HEK293 (cell line): ENCODE measurements at regions not wholly inside any gene's neighbourhood (a gene's known extent, or its start where the extent isn't known, plus 50 kb on each side); places are given as distances from the start of the nearest gene placed in this dataset.

Source experiments
- CTCF ChIA-PET: fragments of 350-600 bp; formaldehyde crosslinking; extraction: SDS; loops from one replicate; lab custom pipeline; 2021; ENCODE audit warnings: antibody characterized with exemption; lab: Yijun Ruan, JAX
- POLR2A ChIA-PET: fragments of 300-600 bp; formaldehyde crosslinking; extraction: SDS; loops from one replicate; lab custom pipeline; 2020; ENCODE audit warnings: antibody characterized with exemption, inconsistent platforms; lab: Yijun Ruan, JAX
- H3K27ac ChIP-seq: fragments of 200-500 bp; sonication (Bioruptor generic); 2 replicates; pipeline ENCODE4 v1.5.1; 2014; ENCODE audit warnings: low read depth, low read length, control low read depth, inconsistent platforms; ENCODE audit errors: extremely low read depth
- H3K36me3 ChIP-seq, 2 experiments: fragments of 200-500 bp in 1 of 2; sonication (Bioruptor generic) in 1 of 2; 1 replicate in 1 of 2; 2 replicates in 1 of 2; pipeline ENCODE4 v1.5.1; 2014 to 2017; ENCODE audit warnings: inconsistent platforms in 2 of 2, low read length in 2 of 2; ENCODE audit not compliant: control insufficient read depth in 2 of 2, insufficient read depth in 1 of 2
- H3K4me1 ChIP-seq: fragments of 200-500 bp; sonication (Bioruptor generic); 2 replicates; pipeline ENCODE4 v1.5.1; 2014; ENCODE audit warnings: mild to moderate bottlenecking, low read length, inconsistent platforms; ENCODE audit not compliant: control insufficient read depth, insufficient read depth
- H3K4me3 ChIP-seq: 2 replicates; pipeline ENCODE4 v1.5.1; 2011; ENCODE audit warnings: low read depth, mild to moderate bottlenecking, control low read depth, low read length, moderate library complexity
- H3K9me3 ChIP-seq: fragments of 200-500 bp; sonication (Bioruptor generic); 2 replicates; pipeline ENCODE4 v1.5.1; 2014; ENCODE audit warnings: low read depth, low read length, inconsistent platforms; ENCODE audit not compliant: control insufficient read depth, insufficient read depth
- BCL11A ChIP-seq: fragments of 450-650 bp; formaldehyde crosslinking; IDR thresholded peaks from 2 replicates; pipeline ENCODE4 v1.5.1; 2016; ENCODE audit warnings: low read depth, missing biosample characterization, missing genetic modification characterization
- HOXA7 ChIP-seq: sonication (generic); formaldehyde crosslinking; IDR thresholded peaks from 2 replicates; pipeline ENCODE4 v1.8.1; 2022; ENCODE audit warnings: missing genetic modification reagents, borderline replicate concordance
- IKZF3 ChIP-seq: fragments of 450-650 bp; IDR thresholded peaks from 2 replicates; pipeline ENCODE4 v1.5.0; 2018; ENCODE audit warnings: missing biosample characterization, mild to moderate bottlenecking, missing genetic modification characterization, moderate library complexity
- KLF9 ChIP-seq: fragments of 450-650 bp; formaldehyde crosslinking; IDR thresholded peaks from 2 replicates; pipeline ENCODE4 v1.5.1; 2016; ENCODE audit warnings: missing biosample characterization, missing genetic modification characterization, low read depth
- SP2 ChIP-seq: fragments of 450-650 bp; formaldehyde crosslinking; IDR thresholded peaks from 2 replicates; pipeline ENCODE4 v1.5.1; 2016; ENCODE audit warnings: missing biosample characterization, missing genetic modification characterization
- ZBTB8A ChIP-seq: fragments of 450-650 bp; formaldehyde crosslinking; IDR thresholded peaks from 2 replicates; pipeline ENCODE4 v1.5.1; 2016; ENCODE audit warnings: missing biosample characterization, missing genetic modification characterization
- ZNF121 ChIP-seq: fragments of 450-650 bp; formaldehyde crosslinking; IDR thresholded peaks from 2 replicates; pipeline ENCODE4 v1.5.1; 2016; ENCODE audit warnings: missing biosample characterization, missing genetic modification characterization
- ZNF202 ChIP-seq: fragments of 450-650 bp; formaldehyde crosslinking; IDR thresholded peaks from 2 replicates; pipeline ENCODE4 v1.5.1; 2016; ENCODE audit warnings: missing biosample characterization, missing genetic modification characterization, borderline replicate concordance
- ZNF23 ChIP-seq: fragments of 450-650 bp; formaldehyde crosslinking; IDR thresholded peaks from 2 replicates; pipeline ENCODE4 v1.5.1; 2016; ENCODE audit warnings: missing biosample characterization, missing genetic modification characterization, borderline replicate concordance
- ZNF248 ChIP-seq: fragments of 450-650 bp; formaldehyde crosslinking; IDR thresholded peaks from 2 replicates; pipeline ENCODE4 v1.5.1; 2017; ENCODE audit warnings: missing biosample characterization, missing genetic modification characterization
- ZNF521 ChIP-seq: fragments of 450-650 bp; formaldehyde crosslinking; IDR thresholded peaks from 2 replicates; pipeline ENCODE4 v1.5.1; 2017; ENCODE audit warnings: missing biosample characterization, mild to moderate bottlenecking, missing genetic modification characterization
- ZNF548 ChIP-seq: fragments of 450-650 bp; formaldehyde crosslinking; IDR thresholded peaks from 2 replicates; pipeline ENCODE4 v1.5.1; 2016; ENCODE audit warnings: missing biosample characterization, missing genetic modification characterization
- ZNF560 ChIP-seq: fragments of 450-650 bp; formaldehyde crosslinking; IDR thresholded peaks from 2 replicates; pipeline ENCODE4 v1.5.1; 2017; ENCODE audit warnings: missing biosample characterization, missing genetic modification characterization, borderline replicate concordance
- ZNF837 ChIP-seq: fragments of 450-650 bp; formaldehyde crosslinking; IDR thresholded peaks from 2 replicates; pipeline ENCODE4 v1.5.1; 2016; ENCODE audit warnings: missing biosample characterization, missing genetic modification characterization
- TF ChIP-seq, protein P1 (sequence below): fragments of 450-650 bp; IDR thresholded peaks from 2 replicates; pipeline ENCODE4 v1.5.1; 2018; ENCODE audit warnings: missing biosample characterization, missing genetic modification characterization
- TF ChIP-seq, protein P2 (sequence below): fragments of 450-650 bp; formaldehyde crosslinking; IDR thresholded peaks from 2 replicates; pipeline ENCODE4 v1.5.1; 2016; ENCODE audit warnings: missing biosample characterization, missing genetic modification characterization, low read depth
- TF ChIP-seq, protein P3 (sequence below): fragments of 450-650 bp; formaldehyde crosslinking; IDR thresholded peaks from 2 replicates; pipeline ENCODE4 v1.5.1; 2016; ENCODE audit warnings: missing biosample characterization, missing genetic modification characterization, borderline replicate concordance
- TF ChIP-seq, protein P4 (sequence below): fragments of 450-650 bp; formaldehyde crosslinking; IDR thresholded peaks from 2 replicates; pipeline ENCODE4 v1.5.1; 2016; ENCODE audit warnings: missing biosample characterization, missing genetic modification characterization
- TF ChIP-seq, protein P5 (sequence below): fragments of 450-650 bp; formaldehyde crosslinking; IDR thresholded peaks from 2 replicates; pipeline ENCODE4 v1.5.1; 2016; ENCODE audit warnings: missing biosample characterization, missing genetic modification characterization

DNA sequence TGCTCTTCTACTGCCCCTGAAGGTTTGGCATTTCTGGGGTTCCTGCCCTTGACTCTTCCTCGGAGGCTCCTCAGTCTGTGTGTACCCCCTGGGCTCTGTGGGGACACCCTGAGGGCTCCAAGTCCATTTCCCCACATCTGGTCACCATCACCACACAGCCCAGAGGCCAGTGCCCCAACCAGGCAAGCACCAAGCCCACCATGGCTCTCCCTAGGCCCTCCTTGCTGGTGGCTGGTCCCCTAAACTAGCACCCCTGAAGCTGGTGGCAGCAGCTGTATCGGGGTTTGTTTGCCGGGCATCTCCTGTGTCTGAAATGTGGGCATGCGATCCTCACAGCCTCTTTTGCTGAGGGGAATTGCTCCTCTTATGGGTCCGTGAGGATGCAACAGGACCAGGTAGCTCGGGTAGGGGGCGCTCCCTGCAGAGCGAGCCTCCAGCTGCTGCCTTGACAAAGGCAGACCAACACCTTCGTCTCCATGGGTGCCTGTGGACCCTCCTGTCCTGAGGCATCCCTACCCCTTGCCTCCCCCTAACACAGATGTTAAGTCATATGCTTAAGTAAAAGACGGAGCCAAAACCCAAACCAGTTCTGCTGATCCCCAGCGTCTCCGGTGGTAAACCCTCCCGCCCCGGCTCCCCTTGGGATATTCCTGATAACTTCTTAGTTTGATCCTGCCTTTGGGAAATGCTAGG is 138.9 kb upstream of the IRX4 start:
- Histone ChIP-seq H3K27ac (no peak overlapping the region), H3K4me1 (no peaks in the 10 kb centered on the region), H3K4me3 (no peak overlapping the region), H3K36me3 (no peaks in the 10 kb centered on the region), H3K9me3 (no peaks in the 10 kb centered on the region)
- ChIA-PET CTCF (interaction anchor here (0.5 kb wide), 1 partner anchor 35 kb away, joined by 3 read pairs; no protein-coding TSS in a partner anchor), POLR2A (no interaction called here)
- TF ChIP-seq, protein P1, sequence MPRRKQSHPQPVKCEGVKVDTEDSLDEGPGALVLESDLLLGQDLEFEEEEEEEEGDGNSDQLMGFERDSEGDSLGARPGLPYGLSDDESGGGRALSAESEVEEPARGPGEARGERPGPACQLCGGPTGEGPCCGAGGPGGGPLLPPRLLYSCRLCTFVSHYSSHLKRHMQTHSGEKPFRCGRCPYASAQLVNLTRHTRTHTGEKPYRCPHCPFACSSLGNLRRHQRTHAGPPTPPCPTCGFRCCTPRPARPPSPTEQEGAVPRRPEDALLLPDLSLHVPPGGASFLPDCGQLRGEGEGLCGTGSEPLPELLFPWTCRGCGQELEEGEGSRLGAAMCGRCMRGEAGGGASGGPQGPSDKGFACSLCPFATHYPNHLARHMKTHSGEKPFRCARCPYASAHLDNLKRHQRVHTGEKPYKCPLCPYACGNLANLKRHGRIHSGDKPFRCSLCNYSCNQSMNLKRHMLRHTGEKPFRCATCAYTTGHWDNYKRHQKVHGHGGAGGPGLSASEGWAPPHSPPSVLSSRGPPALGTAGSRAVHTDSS = no peak
- TF ChIP-seq SP2 (tag by site-specific recombination) (no peak), ZNF121 (tag by site-specific recombination) (no peak), ZNF837 (no peak)

DNA sequence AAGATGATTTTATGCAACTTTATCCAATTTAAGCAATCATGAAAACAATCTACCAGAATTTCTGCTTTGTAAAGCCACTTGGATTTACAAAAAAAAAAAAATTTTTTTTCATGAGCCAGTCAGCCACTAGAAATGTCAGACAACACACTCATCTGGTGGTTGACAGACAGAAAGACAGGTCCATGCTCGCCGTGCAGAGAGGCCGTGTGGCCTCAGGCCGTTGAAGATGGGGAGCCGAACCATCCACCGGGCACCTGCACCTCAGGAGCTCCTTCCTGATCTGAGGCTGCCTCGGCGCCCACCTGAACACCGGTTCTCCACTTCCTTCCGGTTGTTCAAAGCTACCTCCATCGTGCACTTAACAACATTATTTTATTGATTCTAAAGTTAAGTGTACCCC is 138.0 kb upstream of the IRX4 start:
- Histone ChIP-seq H3K27ac (no peak overlapping the region), H3K36me3 (no peaks in the 10 kb centered on the region), H3K4me1 (no peaks in the 10 kb centered on the region), H3K4me3 (no peak overlapping the region)
- POLR2A ChIA-PET = no interaction called here
- CTCF ChIA-PET = interaction anchor here (0.5 kb wide), 1 partner anchor 34 kb away, joined by 3 read pairs; no protein-coding TSS in a partner anchor
- no peak for TF ChIP-seq IKZF3 (tag by site-specific recombination)
- no peak for TF ChIP-seq ZNF202
- TF ChIP-seq ZNF548 (tag by site-specific recombination) = no peak
- no peak for TF ChIP-seq ZNF23 (tag by site-specific recombination)
- TF ChIP-seq ZNF560 (tag by site-specific recombination) = no peak
- TF ChIP-seq ZNF248 = no peak
- no peak for TF ChIP-seq ZNF521 (tag by site-specific recombination)
- TF ChIP-seq, protein P2, sequence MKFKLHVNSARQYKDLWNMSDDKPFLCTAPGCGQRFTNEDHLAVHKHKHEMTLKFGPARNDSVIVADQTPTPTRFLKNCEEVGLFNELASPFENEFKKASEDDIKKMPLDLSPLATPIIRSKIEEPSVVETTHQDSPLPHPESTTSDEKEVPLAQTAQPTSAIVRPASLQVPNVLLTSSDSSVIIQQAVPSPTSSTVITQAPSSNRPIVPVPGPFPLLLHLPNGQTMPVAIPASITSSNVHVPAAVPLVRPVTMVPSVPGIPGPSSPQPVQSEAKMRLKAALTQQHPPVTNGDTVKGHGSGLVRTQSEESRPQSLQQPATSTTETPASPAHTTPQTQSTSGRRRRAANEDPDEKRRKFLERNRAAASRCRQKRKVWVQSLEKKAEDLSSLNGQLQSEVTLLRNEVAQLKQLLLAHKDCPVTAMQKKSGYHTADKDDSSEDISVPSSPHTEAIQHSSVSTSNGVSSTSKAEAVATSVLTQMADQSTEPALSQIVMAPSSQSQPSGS (tag by site-specific recombination) = no peak
- TF ChIP-seq HOXA7 = no peak
- no peak for TF ChIP-seq KLF9 (tag by site-specific recombination)
- TF ChIP-seq, all 188 proteins: peak for 0
- H3K9me3 ChIP-seq = no peaks in the 10 kb centered on the region

DNA sequence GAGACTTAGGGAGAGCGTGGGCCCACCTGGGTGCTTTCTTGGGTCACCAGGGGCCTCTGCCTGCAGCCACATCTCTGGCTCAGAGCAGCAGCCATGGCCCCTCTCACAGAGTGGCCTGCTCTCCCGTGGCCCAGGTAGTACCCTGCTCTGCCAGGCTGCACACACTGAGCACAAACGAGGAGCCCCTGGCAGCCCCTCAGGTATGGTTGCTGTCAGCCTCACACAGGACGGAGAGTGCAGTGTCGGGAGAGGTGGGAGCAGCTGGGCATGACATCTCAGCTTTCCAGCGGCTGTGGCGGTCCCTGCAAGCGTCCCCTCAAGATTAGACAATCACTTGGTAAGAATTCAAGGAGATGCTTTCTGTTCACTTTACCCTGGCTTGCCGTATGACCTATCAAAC is 137.0 kb upstream of the IRX4 start:
- no peak overlapping the region for H3K27ac ChIP-seq
- H3K9me3 ChIP-seq = no peaks in the 10 kb centered on the region
- no peak overlapping the region for H3K4me3 ChIP-seq
- POLR2A ChIA-PET = no interaction called here
- no peaks in the 10 kb centered on the region for H3K36me3 ChIP-seq
- CTCF ChIA-PET = interaction anchor here (0.5 to 0.9 kb wide), 2 partner anchors 45 to 129 kb away, joined by 3 to 5 read pairs; no protein-coding TSS in a partner anchor
- H3K4me1 ChIP-seq = no peaks in the 10 kb centered on the region
- TF ChIP-seq, protein P3, sequence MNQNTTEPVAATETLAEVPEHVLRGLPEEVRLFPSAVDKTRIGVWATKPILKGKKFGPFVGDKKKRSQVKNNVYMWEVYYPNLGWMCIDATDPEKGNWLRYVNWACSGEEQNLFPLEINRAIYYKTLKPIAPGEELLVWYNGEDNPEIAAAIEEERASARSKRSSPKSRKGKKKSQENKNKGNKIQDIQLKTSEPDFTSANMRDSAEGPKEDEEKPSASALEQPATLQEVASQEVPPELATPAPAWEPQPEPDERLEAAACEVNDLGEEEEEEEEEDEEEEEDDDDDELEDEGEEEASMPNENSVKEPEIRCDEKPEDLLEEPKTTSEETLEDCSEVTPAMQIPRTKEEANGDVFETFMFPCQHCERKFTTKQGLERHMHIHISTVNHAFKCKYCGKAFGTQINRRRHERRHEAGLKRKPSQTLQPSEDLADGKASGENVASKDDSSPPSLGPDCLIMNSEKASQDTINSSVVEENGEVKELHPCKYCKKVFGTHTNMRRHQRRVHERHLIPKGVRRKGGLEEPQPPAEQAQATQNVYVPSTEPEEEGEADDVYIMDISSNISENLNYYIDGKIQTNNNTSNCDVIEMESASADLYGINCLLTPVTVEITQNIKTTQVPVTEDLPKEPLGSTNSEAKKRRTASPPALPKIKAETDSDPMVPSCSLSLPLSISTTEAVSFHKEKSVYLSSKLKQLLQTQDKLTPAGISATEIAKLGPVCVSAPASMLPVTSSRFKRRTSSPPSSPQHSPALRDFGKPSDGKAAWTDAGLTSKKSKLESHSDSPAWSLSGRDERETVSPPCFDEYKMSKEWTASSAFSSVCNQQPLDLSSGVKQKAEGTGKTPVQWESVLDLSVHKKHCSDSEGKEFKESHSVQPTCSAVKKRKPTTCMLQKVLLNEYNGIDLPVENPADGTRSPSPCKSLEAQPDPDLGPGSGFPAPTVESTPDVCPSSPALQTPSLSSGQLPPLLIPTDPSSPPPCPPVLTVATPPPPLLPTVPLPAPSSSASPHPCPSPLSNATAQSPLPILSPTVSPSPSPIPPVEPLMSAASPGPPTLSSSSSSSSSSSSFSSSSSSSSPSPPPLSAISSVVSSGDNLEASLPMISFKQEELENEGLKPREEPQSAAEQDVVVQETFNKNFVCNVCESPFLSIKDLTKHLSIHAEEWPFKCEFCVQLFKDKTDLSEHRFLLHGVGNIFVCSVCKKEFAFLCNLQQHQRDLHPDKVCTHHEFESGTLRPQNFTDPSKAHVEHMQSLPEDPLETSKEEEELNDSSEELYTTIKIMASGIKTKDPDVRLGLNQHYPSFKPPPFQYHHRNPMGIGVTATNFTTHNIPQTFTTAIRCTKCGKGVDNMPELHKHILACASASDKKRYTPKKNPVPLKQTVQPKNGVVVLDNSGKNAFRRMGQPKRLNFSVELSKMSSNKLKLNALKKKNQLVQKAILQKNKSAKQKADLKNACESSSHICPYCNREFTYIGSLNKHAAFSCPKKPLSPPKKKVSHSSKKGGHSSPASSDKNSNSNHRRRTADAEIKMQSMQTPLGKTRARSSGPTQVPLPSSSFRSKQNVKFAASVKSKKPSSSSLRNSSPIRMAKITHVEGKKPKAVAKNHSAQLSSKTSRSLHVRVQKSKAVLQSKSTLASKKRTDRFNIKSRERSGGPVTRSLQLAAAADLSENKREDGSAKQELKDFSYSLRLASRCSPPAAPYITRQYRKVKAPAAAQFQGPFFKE = no peak
- TF ChIP-seq, protein P4, sequence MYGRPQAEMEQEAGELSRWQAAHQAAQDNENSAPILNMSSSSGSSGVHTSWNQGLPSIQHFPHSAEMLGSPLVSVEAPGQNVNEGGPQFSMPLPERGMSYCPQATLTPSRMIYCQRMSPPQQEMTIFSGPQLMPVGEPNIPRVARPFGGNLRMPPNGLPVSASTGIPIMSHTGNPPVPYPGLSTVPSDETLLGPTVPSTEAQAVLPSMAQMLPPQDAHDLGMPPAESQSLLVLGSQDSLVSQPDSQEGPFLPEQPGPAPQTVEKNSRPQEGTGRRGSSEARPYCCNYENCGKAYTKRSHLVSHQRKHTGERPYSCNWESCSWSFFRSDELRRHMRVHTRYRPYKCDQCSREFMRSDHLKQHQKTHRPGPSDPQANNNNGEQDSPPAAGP (tag by site-specific recombination) = no peak
- TF ChIP-seq, protein P5, sequence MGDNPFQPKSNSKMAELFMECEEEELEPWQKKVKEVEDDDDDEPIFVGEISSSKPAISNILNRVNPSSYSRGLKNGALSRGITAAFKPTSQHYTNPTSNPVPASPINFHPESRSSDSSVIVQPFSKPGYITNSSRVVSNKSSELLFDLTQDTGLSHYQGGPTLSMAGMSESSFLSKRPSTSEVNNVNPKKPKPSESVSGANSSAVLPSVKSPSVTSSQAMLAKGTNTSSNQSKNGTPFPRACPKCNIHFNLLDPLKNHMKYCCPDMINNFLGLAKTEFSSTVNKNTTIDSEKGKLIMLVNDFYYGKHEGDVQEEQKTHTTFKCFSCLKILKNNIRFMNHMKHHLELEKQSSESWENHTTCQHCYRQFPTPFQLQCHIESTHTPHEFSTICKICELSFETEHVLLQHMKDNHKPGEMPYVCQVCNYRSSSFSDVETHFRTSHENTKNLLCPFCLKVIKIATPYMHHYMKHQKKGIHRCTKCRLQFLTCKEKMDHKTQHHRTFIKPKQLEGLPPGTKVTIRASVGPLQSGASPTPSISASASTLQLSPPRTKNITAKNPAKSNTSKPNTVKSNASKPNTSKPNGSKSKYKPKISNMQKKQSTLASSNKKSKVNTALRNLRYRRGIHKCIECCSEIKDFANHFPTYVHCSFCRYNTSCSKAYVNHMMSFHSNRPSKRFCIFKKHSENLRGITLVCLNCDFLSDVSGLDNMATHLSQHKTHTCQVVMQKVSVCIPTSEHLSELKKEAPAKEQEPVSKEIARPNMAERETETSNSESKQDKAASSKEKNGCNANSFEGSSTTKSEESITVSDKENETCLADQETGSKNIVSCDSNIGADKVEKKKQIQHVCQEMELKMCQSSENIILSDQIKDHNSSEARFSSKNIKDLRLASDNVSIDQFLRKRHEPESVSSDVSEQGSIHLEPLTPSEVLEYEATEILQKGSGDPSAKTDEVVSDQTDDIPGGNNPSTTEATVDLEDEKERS = no peak
- TF ChIP-seq ZBTB8A (tag by site-specific recombination) = no peak
- TF ChIP-seq BCL11A (tag by site-specific recombination) = no peak
